OCI-M2 (cell line): ENCODE measurements at regions not wholly inside any gene's neighbourhood (a gene's known extent, or its start where the extent isn't known, plus 50 kb on each side); places are given as distances from the start of the nearest gene placed in this dataset.
"Not testable (repeated sequence)": the region's sequence is repeated elsewhere in the genome, so short reads cannot be mapped to it uniquely, and the experiment has no call there.

Experiments used
- DNase-seq: peaks from one replicate; lab custom pipeline; 2025; ENCODE audit not compliant: unreplicated experiment; lab: John Stamatoyannopoulos, UW

GRCh38 chr14:71237556-71237955, 330.3 kb downstream of the PCNX1 start:
- no peak for DNase-seq

GRCh38 chr14:71238835-71239234, 331.6 kb downstream of the PCNX1 start:
- no peak for DNase-seq

GRCh38 chr14:71240171-71240570, 332.9 kb downstream of the PCNX1 start:
- DNase-seq: no peak

GRCh38 chr14:71240866-71241520, 333.7 kb downstream of the PCNX1 start:
- no peak for DNase-seq

GRCh38 chr14:71242237-71242748, 335.0 kb downstream of the PCNX1 start:
- DNase-seq: no peak

GRCh38 chr14:71243697-71244096, 336.4 kb downstream of the PCNX1 start:
- DNase-seq: no peak

DNA sequence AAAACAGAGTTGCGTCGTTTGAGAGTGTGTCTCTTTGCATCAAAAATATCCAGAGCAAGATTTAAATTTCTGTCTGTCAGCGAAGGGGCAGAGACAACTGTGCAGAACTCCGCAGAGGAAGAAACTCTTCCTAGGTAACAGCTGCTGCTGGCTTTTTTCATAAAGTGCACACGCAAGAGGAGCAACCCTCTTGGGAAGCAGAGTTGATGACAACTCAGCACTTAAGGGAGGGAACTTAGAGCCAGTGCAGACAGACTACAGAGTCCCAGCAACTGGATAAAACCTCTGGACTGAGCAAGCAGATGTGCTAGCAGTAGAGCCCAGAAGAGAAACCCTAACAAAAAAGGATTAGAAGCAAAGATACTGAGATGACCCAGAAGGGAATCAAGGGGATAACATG, 337.1 kb downstream of the PCNX1 start:
- DNase-seq: no peak

DNA sequence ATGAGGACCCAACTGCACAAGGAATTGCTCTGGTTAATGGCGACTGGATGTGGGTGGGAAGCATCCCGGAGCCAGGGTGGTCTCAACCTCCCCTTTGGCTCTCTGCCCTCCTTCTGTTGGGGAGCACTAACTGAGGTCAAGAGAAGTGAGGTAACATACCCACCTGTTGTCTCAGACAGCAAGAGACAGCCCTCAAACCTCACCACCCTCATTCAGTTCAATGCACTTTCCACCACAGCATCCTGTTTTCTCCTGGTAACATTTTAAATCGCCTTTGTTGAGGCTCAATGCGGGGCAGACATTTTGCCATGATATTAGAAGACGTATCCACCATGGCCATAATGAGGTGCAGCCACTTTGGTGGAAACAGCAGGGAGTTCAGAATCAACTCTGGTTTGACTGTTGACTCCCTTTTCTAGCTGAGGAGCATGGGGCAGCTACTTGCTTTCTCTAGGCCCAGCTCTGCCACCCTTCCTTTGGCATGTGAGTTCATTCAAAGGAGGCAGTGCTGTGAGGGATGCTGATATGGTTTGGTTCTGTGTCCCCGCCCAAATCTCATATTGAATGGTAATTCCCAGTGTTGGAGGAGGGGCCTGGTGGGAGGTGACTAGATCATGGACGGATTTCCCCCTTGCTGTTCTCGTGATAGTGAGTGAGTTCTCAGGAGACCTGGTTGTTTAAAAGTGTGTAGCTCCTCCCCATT, 338.6 kb downstream of the PCNX1 start:
- no peak for DNase-seq

DNA sequence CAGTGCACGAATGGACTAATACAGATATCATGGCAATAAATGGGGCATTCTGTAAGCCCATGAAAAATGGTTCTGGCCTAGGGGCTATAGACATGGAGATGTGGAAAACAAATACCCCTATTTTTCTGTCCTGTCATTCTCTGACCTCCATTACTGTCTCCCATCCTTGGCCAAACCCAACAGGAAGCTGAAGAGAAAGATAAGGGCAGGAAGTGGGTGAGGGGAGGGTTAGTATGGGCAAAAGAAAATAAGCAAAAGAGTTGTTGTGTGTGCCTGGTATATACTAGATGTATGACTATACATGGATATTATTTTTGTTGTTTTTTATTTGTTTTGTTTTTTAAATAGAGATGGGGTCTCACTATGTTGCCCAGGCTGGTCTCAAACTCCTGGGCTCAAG, 339.3 kb downstream of the PCNX1 start:
- DNase-seq: no peak

- no peak for DNase-seq
Observed at GRCh38 chr14:71247106-71247505, 339.8 kb downstream of the PCNX1 start.

DNA sequence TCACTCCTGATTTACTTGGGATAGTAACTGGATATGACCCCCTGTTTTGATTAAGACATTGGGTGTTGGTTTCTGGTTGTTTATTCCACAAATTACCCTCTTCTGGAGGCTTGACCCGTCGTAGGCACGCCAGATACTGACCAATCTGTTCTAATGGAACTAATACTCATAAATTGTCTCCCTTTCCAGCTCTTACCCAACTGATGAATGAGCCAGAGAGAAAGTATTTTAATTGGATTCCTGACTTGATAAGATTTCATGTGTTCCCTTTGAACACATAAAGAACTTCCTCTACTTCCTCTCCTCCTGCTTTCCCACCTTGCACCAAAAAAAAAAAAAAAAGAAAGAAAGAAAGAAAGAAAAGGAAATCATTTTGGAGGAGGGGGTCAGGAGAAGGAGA, 340.9 kb downstream of the PCNX1 start:
- DNase-seq: no peak

- no peak for DNase-seq
Observed at GRCh38 chr14:71250347-71250746, 343.1 kb downstream of the PCNX1 start.

GRCh38 chr14:71250791-71251190, 343.5 kb downstream of the PCNX1 start:
- DNase-seq: no peak

DNA sequence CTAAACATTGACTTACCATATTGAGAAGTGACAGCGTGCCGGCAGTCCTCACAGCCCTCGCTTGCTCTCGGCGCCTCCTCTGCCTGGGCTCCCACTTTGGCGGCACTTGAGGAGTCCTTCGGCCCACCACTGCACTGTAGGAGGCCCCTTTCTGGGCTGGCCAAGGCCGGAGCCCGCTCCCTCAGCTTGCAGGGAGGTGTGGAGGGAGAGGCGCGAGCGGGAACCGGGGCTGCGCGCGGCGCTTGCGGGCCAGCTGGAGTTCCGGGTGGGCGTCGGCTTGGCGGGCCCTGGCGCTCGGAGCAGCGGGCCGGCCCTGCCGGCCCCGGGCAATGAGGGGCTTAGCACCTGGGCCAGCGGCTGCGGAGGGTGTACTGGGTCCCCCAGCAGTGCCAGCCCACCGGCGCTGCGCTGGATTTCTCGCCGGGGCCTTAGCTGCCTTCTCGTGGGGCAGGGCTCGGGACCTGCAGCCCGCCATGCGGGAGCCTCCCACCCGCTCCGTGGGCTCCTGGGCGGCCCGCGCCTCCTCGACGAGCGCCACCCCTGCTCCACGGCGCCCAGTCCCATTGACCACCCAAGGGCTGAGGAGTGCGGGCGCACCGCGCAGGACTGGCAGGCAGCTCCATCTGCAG, 346.9 kb downstream of the PCNX1 start:
- DNase-seq: not testable (repeated sequence)

GRCh38 chr14:71261206-71261605, 353.9 kb downstream of the PCNX1 start:
- no peak for DNase-seq

DNA sequence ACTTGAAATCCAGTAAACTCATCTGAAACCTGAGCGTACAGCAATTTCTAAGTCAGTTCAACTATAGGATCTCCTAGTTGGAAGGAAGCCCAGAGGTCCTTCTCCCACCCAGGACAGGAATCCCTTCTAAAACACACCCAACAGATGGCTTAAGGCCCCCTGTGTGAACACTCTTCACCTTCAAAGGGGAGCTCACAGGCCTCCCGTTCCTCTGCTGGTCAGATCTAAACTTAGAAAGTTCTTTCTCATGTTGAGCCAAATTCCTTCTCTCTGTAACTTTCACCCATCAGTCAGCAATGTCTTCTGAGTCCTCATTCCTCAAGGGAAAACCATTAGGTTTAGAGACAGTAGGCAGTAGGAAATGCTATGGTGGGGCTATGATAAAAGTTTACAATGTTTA, 355.2 kb downstream of the PCNX1 start:
- DNase-seq: no peak

DNA sequence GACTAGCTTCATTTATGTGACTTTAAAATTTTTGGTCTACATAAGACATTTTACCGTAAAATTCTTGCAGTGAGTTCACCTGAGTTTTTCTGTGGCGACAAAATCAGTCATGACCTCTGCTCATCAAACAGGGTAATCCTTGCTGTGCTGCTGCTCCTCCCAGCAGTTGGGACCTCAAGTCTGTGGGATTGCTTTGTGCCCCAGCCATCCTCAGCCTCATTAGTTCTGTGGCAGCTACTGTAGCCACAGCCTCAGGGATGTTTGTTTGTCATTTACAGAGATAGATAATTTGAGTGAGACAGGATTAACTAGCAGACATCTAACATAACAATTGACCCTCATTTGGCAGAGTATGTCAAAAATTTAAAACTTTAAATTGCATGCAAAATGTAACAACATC, 357.0 kb downstream of the PCNX1 start:
- no peak for DNase-seq

DNA sequence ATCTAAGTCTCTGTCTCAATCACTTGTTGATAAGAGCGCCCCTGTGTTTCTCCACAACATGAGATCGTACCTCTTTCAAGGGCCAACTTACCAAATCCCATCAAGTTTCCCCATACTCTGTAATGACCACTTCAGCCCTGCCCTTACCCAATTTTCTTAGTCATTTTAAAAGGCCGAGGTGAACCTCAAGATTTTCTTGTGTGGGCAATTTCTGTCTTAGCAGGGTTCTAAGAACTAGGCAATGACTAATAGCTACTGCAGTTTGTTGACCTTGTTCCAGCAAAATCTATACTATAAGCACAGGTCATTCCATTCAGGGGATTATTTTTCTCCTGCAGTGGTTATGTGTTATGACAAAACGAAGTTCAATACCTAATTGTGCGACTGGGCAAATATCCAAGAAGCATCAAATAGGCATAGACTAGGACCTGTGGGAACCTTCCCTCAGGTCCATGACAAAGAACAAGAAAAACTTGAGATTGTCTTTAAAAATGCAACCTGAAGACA, 359.8 kb downstream of the PCNX1 start:
- no peak for DNase-seq

DNA sequence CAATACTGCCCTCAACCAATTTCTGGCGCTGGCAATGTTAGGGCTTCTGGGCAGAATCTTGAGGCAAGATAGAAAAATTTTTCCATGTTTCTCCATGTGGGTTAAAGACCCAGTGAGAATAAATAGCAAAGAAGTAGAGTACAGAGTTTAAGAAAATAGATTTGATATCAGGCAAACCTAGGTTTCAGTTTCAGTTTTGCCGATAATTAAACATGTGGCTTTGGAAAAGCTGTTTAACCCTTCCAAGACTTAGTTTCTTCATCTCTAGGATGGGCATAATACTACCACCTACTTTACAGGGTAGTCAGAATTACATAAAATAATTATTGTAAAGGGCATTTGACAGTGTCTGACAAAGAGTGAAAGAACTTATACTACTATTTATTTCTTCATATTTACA, 360.4 kb downstream of the PCNX1 start:
- DNase-seq: no peak

DNA sequence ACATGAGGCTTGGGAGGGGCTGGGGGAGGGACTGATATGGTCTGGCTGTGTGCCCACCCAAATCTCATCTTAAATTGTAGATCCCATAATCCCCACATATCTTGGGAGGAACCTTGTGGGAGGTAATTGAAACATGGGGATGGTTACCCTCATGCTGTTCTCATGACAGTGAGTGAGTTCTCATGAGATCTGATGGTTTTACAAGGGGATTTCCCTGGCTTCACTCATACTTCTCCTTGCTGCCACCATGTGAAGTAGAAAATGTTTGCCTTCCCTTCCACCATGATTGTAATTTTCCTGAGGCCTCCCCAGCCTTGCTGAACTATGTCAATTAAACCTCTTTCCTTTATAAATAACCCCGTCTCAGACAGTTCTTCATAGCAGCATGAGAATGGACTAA, 362.9 kb downstream of the PCNX1 start:
- no peak for DNase-seq

DNA sequence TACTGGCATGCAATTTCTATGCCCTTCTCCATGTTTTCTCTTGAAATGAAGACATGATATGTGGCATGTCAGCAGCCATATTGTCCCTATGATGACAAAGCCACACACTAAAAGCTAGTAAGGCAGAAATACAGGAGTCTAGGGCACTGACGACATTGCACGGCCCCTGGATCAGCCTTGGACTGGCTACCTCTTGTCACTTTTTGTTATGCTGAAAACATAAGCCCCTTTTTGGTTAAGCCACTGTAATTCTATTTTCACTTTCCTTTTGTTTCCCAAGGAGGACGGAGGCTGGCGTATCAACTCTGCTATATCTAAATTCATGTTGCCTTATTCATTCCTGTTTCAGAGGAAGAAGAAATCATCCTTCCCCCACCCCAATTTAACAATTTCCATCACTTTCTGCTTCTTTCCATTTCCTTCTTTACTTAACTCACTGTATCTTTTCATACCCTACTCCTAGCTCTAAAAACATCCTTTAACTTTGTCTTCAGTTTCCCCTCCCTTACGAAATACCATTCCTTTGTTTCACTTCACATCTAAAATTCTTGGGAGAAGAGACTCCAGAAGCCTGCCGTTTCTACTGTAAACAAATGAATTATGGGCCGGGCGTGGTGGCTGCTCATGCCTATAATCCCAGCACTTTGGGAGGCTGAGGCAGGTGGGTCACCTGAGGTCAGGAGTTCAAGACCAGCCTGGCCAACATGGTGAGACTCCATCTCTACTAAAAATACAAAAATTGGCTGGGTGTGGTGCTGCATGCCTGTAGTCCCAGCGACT, 364.1 kb downstream of the PCNX1 start:
- no peak for DNase-seq
